Choroid plexus epithelial cell (primary cell): ENCODE measurements at regions not wholly inside any gene's neighbourhood (a gene's known extent, or its start where the extent isn't known, plus 50 kb on each side); places are given as distances from the start of the nearest gene placed in this dataset.
A peak's percentile ranks its signal among the peaks of the same experiment; 100 is the strongest.

Experiments
- DNase-seq: peaks from one replicate; pipeline ENCODE4 v3.0.0-alpha.2; 2010; ENCODE audit warnings: low read depth
- H3K4me3 ChIP-seq: 2 replicates; pipeline ENCODE4 v1.5.1; 2011; ENCODE audit warnings: low read depth, mild to moderate bottlenecking, control low read depth, low read length, moderate library complexity
- TF ChIP-seq, protein P1 (sequence below): conservative IDR thresholded peaks from 2 replicates; pipeline ENCODE4 v1.5.1; 2011; ENCODE audit warnings: low read depth, mild to moderate bottlenecking, control low read depth, inconsistent platforms, low read length, moderate library complexity

DNA sequence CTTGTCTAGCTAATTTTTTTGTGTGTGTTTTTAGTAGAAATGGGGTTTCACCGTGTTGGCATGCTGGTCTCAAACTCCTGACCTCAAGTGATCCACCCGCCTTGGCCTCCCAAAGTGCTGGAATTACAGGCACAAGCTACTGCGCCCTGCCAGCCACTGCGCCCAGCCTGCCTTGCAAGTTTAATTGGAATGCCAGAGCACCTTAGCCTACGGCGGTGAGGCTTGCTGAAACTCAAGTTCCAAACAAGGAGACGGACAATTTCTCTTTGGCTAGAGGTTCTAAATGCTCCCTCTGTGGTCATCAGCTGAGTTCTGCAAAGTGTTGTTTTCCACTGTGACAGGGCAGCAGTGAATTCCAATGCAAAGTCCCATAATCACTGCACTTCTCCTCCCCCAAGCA, 583.4 kb downstream of the KCNJ3 start:
- DNase-seq, result no peak
- no peak overlapping the region for H3K4me3 ChIP-seq
- TF ChIP-seq, protein P1, sequence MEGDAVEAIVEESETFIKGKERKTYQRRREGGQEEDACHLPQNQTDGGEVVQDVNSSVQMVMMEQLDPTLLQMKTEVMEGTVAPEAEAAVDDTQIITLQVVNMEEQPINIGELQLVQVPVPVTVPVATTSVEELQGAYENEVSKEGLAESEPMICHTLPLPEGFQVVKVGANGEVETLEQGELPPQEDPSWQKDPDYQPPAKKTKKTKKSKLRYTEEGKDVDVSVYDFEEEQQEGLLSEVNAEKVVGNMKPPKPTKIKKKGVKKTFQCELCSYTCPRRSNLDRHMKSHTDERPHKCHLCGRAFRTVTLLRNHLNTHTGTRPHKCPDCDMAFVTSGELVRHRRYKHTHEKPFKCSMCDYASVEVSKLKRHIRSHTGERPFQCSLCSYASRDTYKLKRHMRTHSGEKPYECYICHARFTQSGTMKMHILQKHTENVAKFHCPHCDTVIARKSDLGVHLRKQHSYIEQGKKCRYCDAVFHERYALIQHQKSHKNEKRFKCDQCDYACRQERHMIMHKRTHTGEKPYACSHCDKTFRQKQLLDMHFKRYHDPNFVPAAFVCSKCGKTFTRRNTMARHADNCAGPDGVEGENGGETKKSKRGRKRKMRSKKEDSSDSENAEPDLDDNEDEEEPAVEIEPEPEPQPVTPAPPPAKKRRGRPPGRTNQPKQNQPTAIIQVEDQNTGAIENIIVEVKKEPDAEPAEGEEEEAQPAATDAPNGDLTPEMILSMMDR, result no peak

DNA sequence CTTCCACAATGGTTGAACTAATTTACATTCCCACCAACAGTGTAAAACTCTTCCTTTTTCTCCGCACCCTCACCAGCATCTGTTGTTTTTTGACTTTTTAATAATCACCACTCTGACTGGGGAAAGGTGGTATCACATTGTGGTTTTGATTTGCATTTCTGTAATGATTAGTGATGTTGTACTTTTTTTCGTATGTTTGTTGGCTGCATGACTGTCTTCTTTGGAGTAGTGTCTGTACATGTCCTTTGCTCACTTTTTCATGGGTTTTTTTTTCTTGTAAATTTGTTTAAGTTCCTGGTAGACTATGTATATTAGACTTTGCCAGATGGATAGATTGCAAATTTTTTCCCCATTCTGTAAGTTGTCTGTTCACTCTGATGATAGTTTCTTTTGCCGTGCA, 574.8 kb downstream of the KCNJ3 start:
- TF ChIP-seq, protein P1, result no peak
- H3K4me3 ChIP-seq, result no peak overlapping the region
- no peak for DNase-seq

DNA sequence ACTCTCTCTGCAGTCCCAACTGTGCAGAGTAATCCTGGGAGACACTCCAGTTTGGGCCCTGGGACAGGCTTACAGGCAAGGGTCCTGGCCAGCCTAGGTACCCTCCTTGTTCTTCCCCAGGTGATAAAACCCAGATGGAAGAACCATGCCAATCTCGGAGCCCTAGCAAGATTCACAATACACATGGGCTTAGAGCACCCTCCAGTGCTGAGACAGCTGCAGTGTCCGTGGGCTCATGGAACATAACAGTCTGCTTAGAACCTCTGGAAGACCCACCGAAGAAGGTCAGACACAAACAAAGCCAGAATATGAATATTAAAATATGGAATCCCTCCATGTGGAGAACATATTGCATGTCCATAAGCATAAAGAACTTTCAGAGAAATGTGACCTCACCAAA, 568.1 kb downstream of the KCNJ3 start:
- no peak for DNase-seq
- H3K4me3 ChIP-seq, result no peak overlapping the region
- TF ChIP-seq, protein P1, result no peak

DNA sequence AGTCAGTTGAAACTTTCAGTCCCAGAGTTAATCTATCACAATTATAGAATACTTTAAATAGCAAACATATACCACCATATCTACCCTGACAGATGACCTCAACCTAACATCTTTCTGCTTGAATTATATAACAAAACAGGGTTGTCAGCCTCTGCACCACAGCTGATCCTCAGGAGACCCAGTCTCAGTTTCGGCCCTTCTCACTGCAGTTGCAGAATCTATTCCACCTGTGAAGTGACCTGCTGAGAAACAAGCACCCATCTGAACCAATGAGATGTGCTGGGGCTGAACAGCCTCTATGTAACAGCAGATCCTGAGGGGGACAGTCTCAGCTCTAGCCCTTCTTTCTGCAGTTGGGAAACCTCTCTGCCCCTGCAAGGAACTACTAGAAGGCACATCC, 567.6 kb downstream of the KCNJ3 start:
- DNase-seq, result no peak
- no peak overlapping the region for H3K4me3 ChIP-seq
- TF ChIP-seq, protein P1, result no peak

DNA sequence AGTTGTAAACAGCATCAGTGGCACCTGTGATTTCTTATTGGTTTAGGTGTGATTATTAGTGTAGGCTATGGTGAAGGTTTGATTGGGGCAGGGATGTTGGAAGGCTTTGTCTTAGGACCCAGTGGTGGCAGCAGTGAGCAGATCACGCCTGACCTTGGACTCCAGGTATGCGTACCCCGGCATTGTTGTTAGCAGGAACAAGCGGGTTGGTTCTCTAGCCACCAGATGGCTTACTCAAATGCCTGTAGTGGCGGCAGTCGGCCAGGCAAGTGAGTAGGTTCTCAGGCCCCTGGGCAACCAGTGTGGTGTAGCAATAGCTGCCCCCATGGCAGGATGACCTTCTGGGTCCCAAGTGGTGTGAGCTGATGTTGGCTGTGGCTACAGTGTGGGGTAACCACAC, 558.3 kb downstream of the KCNJ3 start:
- TF ChIP-seq, protein P1, result no peak
- no peak overlapping the region for H3K4me3 ChIP-seq
- no peak for DNase-seq

DNA sequence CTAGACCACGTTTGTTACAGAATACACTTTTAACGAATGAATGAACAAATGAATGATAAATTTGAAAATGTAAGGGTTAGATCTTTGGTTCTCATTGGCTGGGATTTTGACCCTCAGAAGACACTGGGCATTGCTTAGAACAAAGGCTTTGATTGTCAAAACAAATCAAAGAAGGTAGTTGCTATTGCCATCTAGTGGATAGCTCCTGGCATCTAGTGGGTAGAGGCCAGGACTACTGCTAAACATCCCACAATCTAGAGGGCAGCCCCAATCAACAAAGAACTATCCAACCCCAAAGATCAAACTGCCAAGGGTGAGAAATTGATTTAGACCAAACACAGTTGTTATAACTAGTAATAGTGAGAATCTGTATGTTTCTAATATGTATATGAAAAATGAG, 552.3 kb downstream of the KCNJ3 start:
- DNase-seq, result peak; percentile 0
- TF ChIP-seq, protein P1, result no peak
- no peak overlapping the region for H3K4me3 ChIP-seq

DNA sequence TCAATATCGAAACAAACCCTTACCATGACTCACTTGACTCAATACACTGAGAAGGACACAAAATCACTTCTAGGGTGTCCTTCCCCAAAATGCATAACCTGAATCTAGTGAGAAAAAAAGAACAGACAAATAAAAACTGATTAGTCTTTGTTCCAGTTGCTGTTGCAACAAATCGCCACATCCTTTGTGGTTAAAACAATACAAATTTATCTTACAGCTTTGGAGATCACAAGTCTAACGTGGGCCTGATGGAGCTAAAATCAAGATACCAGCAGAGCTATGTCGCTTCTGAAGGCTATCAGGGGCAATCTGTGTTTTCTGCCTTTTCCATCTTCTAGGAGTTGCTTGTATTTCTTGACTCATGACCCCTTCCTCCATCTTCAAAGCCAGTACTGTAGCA, 541.7 kb downstream of the KCNJ3 start:
- TF ChIP-seq, protein P1, result no peak
- no peak overlapping the region for H3K4me3 ChIP-seq
- DNase-seq, result no peak
